D721Med (cell line): ENCODE measurements at regions not wholly inside any gene's neighbourhood (a gene's known extent, or its start where the extent isn't known, plus 50 kb on each side); places are given as distances from the start of the nearest gene placed in this dataset.

ENCODE experiments used
- DNase-seq: peaks from one replicate; pipeline ENCODE4 v3.0.0; 2011; ENCODE audit warnings: low spot score; ENCODE audit not compliant: insufficient read length
- FAIRE-seq: peaks from 2 replicates; lab custom pipeline; 2011; peaks lifted over from hg19 to GRCh38; lab: Jason Lieb, UNC
- CTCF ChIP-seq: IDR thresholded peaks from 2 replicates; pipeline ENCODE4 v1.5.1; 2012; ENCODE audit warnings: mild to moderate bottlenecking, control low read depth; ENCODE audit not compliant: insufficient read depth; ENCODE audit errors: missing control alignments

GRCh38 chr5:96236831-96237230 lies 196.2 kb downstream of the PCSK1 start:
- no peak for DNase-seq
- no peak for TF ChIP-seq CTCF
- FAIRE-seq: no peak

GRCh38 chr5:96236051-96236450 lies 197.0 kb downstream of the PCSK1 start:
- DNase-seq (no peak), FAIRE-seq (no peak)
- TF ChIP-seq CTCF: no peak

DNA sequence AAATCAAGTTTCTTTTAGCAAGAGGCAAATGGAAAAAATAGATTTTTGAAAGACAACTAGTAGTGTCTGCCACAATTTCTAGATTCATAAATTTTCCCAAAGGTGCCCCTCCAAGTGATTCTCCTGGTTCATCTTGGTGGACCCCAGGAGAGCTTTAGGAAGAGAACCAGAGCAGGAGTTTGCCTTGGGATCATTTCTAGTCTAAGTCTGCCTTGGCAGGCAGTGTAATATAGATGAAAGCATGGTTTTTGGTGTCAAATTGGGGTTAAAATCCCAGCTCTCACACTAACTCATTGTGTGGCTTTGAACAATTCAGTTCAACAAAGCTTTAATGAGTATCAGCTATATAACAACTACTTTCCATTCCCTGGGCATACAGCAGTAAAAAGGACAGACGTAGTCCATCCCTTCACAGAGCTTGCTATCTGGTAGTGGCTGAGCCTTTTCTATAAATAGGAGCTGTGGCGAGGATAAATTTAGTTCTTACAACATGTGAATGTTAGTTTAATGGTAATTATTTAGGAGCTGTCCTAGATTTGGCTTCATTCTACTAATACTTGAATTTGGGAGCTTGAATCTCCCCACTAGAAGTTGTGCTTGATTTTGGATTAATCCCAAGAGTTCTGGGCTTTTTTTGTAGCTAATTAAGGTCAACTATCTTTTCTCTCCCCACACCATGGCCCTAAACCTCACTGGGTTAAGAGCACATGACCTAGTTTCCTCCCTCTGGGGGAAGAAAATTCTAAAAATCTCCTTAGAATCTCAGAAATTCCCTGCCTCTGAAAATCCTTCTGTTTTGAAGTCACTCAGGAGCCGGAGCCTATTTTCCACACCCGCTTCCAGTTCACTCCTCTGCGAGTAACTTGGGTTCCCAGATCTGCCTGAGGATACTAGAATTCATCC lies 197.8 kb downstream of the PCSK1 start:
- DNase-seq (no peak), FAIRE-seq (no peak)
- no peak for TF ChIP-seq CTCF

- no peak for TF ChIP-seq CTCF
- FAIRE-seq (no peak), DNase-seq (no peak)
Measured at GRCh38 chr5:96232602-96233001, 200.4 kb downstream of the PCSK1 start.

GRCh38 chr5:96229188-96229587 lies 203.9 kb downstream of the PCSK1 start:
- DNase-seq (no peak), FAIRE-seq (no peak)
- TF ChIP-seq CTCF: no peak

GRCh38 chr5:96228408-96228807 lies 204.6 kb downstream of the PCSK1 start:
- DNase-seq: no peak
- no peak for FAIRE-seq
- TF ChIP-seq CTCF: no peak

GRCh38 chr5:96227957-96228356 lies 205.1 kb downstream of the PCSK1 start:
- no peak for TF ChIP-seq CTCF
- FAIRE-seq (no peak), DNase-seq (no peak)
